Activated naive CD8-positive, alpha-beta T cell treated with anti-CD3 and anti-CD28 coated beads, Interleukin-2, amount 10 ng/mL, durations not matched to agents 7 days and 5 days (primary cell): ENCODE measurements at regions not wholly inside any gene's neighbourhood (a gene's known extent, or its start where the extent isn't known, plus 50 kb on each side); places are given as distances from the start of the nearest gene placed in this dataset.

Source experiments
- ATAC-seq: fragments of 150-1000 bp; cut with Tn5 transposase; one replicate; pipeline ENCODE4 v1.10.0; 2021; ENCODE audit warnings: low read depth, moderate library complexity
- POLR2A ChIA-PET: fragments of 350-600 bp; sonication (Branson Sonifier 250); formaldehyde crosslinking; loops from one replicate; lab custom pipeline; 2021; ENCODE audit warnings: antibody characterized with exemption; lab: Charles Lee
- DNase-seq: peaks from one replicate; pipeline ENCODE4 v3.0.0; 2021
- H3K27ac Mint-ChIP-seq: one replicate; pipeline ENCODE4 v1.8.0; 2022; ENCODE audit warnings: mild to moderate bottlenecking, mixed read lengths
- H3K27me3 Mint-ChIP-seq: one replicate; pipeline ENCODE4 v1.8.0; 2022; ENCODE audit warnings: mild to moderate bottlenecking, moderate library complexity, mixed read lengths
- H3K36me3 Mint-ChIP-seq: one replicate; pipeline ENCODE4 v1.8.0; 2021; ENCODE audit warnings: mild to moderate bottlenecking, mixed read lengths
- H3K4me1 Mint-ChIP-seq: one replicate; pipeline ENCODE4 v1.8.0; 2021; ENCODE audit warnings: mixed read lengths
- H3K4me3 Mint-ChIP-seq: one replicate; pipeline ENCODE4 v1.8.0; 2022; ENCODE audit warnings: mild to moderate bottlenecking, moderate library complexity, mixed read lengths
- H3K9me3 Mint-ChIP-seq: one replicate; pipeline ENCODE4 v1.8.0; 2021; ENCODE audit warnings: mixed read lengths

- peaks cover 5% of the 10 kb centered on the region for H3K27me3 Mint-ChIP-seq
- H3K9me3 Mint-ChIP-seq: peaks cover 11% of the 10 kb centered on the region
- no peak overlapping the region for H3K27ac Mint-ChIP-seq
- no peak overlapping the region for H3K4me3 Mint-ChIP-seq
- ATAC-seq (no peak), DNase-seq (no peak)
- no peaks in the 10 kb centered on the region for H3K36me3 Mint-ChIP-seq
- peaks cover 4% of the 10 kb centered on the region for H3K4me1 Mint-ChIP-seq
- POLR2A ChIA-PET: no interaction called here
Observed at GRCh38 chr5:159746707-159747106, 169.6 kb upstream of the ADRA1B start.

DNA sequence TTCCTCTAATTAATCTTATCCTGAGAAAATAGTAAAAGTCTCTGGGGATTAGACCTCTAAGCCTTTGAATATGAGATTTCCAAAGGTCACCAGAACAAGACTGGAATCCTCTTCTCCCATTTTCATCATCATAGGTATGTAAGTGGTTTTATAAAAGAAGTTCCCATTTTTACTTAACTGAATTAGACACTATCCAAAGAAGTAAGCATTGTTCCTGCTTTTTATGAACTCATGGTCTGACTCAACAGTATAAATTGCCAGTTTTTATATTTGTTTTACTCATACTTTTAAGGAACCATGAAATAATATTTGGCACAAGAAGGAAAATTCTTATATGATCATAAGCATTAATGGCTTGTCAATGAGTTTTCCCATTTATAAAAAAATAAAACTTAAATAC, 167.1 kb upstream of the ADRA1B start:
- DNase-seq (no peak), ATAC-seq (no peak)
- no peak overlapping the region for H3K4me3 Mint-ChIP-seq
- H3K27me3 Mint-ChIP-seq: peaks cover 5% of the 10 kb centered on the region
- H3K36me3 Mint-ChIP-seq: peaks cover 1% of the 10 kb centered on the region
- POLR2A ChIA-PET: no interaction called here
- peaks cover 21% of the 10 kb centered on the region for H3K9me3 Mint-ChIP-seq
- H3K4me1 Mint-ChIP-seq: peaks cover 4% of the 10 kb centered on the region
- no peak overlapping the region for H3K27ac Mint-ChIP-seq

DNA sequence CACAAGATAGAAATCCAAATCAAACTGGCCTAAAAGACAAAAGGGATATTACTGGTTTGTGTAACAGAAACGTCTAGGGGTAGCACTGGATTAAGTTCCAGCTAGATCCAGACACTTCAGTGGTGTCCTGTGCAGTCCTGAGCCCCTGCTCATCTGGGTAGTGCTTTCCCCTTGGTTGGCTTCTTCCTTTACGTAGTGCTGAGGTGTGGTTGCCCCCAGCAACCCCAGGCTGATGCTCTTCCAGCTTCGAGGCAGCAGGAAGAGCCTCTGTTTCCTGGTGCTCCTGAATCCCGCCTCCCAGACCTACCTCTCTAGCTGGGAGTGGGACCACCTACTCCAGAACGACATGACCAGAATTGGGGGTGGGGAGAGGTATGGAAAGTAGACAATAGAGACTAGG, 166.1 kb upstream of the ADRA1B start:
- no peak overlapping the region for H3K27ac Mint-ChIP-seq
- ATAC-seq (no peak), DNase-seq (no peak)
- no peak overlapping the region for H3K4me3 Mint-ChIP-seq
- H3K9me3 Mint-ChIP-seq: peaks cover 19% of the 10 kb centered on the region
- POLR2A ChIA-PET: no interaction called here
- peaks cover 5% of the 10 kb centered on the region for H3K27me3 Mint-ChIP-seq
- peaks cover 1% of the 10 kb centered on the region for H3K36me3 Mint-ChIP-seq
- peaks cover 4% of the 10 kb centered on the region for H3K4me1 Mint-ChIP-seq

GRCh38 chr5:159751459-159751858, 164.8 kb upstream of the ADRA1B start:
- Mint-ChIP-seq H3K27ac (no peak overlapping the region), H3K27me3 (peaks cover 5% of the 10 kb centered on the region), H3K4me1 (peaks cover 4% of the 10 kb centered on the region), H3K36me3 (peaks cover 1% of the 10 kb centered on the region), H3K4me3 (no peak overlapping the region), H3K9me3 (peaks cover 19% of the 10 kb centered on the region)
- no peak for ATAC-seq
- POLR2A ChIA-PET: no interaction called here
- no peak for DNase-seq

DNA sequence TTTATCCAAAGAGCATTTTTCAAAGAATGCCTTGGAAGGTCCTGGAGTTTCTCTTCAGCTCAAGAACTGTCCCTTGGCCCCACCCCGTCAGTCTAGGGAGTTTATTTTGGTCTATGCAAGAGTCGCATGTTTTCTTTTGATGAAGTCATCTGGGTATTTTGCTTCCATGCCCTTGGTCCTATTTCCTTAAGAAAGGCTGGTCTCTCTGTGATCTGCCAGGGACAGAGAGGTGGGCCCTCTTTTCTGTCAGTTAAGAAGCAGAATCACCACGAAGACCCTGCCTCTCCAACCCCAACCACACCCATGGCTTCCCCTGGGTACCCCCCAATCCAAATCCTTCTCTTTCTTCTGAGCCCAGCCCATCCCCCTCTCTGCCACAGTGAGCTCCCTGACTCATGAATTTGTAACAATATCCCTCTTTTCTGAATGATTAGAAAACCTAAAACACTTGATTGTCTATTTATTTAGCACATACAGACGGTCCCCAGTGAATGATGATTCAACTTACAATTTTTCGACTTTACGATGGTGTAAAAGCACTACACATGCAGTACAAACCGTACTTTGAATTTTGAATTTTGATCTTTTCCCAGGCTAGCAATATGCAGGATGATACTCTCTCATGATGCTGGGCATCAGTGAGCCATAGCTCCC, 163.5 kb upstream of the ADRA1B start:
- ATAC-seq (no peak), DNase-seq (no peak)
- peaks cover 1% of the 10 kb centered on the region for H3K36me3 Mint-ChIP-seq
- peaks cover 5% of the 10 kb centered on the region for H3K27me3 Mint-ChIP-seq
- peaks cover 4% of the 10 kb centered on the region for H3K4me1 Mint-ChIP-seq
- no peak overlapping the region for H3K4me3 Mint-ChIP-seq
- no peak overlapping the region for H3K27ac Mint-ChIP-seq
- POLR2A ChIA-PET: no interaction called here
- H3K9me3 Mint-ChIP-seq: peaks cover 19% of the 10 kb centered on the region

- ATAC-seq: no peak
Observed at GRCh38 chr5:159758189-159758588, 158.1 kb upstream of the ADRA1B start.

DNA sequence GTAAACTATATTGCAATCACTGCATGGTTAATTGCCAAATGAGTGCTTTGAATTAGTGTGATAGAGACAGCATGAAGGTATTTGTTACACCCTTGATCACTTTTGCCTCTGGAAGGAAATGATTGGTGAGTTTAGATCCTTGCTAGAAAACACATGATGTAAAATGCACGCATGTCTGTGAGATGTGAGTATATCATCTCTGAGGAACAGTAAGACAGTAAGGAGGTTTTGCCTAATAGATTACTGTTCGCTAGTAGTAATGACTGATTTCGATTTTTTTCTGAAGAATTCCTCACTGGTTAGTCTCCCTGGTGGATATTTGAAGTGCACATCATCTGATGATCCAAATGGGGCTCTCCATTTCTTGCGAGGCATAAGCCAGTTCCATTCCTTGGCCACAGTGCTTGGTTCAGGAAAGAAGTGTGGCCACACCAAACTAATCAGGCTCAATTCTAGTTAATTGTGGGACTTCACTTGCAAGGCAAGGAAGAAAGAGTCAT, 156.4 kb upstream of the ADRA1B start:
- Mint-ChIP-seq H3K9me3 (peaks cover 3% of the 10 kb centered on the region), H3K4me3 (no peak overlapping the region), H3K4me1 (peaks cover 14% of the 10 kb centered on the region), H3K36me3 (no peaks in the 10 kb centered on the region), H3K27ac (no peak overlapping the region), H3K27me3 (peaks cover 7% of the 10 kb centered on the region)
- POLR2A ChIA-PET: no interaction called here
- ATAC-seq: no peak
- DNase-seq: no peak

More at GRCh38 chr5:159758189-159758588, 158.1 kb upstream of the ADRA1B start:
- Mint-ChIP-seq H3K4me1 (no peaks in the 10 kb centered on the region), H3K9me3 (peaks cover 3% of the 10 kb centered on the region), H3K36me3 (no peaks in the 10 kb centered on the region), H3K27me3 (peaks cover 7% of the 10 kb centered on the region), H3K4me3 (no peak overlapping the region), H3K27ac (no peak overlapping the region)
- DNase-seq: no peak
- POLR2A ChIA-PET: no interaction called here

- Mint-ChIP-seq H3K9me3 (peaks cover 8% of the 10 kb centered on the region), H3K27ac (no peak overlapping the region), H3K4me1 (peaks cover 14% of the 10 kb centered on the region), H3K27me3 (peaks cover 21% of the 10 kb centered on the region), H3K36me3 (peaks cover 2% of the 10 kb centered on the region), H3K4me3 (no peak overlapping the region)
- ATAC-seq (no peak), DNase-seq (no peak)
- POLR2A ChIA-PET: no interaction called here
Observed at GRCh38 chr5:159762921-159763320, 153.4 kb upstream of the ADRA1B start.

DNA sequence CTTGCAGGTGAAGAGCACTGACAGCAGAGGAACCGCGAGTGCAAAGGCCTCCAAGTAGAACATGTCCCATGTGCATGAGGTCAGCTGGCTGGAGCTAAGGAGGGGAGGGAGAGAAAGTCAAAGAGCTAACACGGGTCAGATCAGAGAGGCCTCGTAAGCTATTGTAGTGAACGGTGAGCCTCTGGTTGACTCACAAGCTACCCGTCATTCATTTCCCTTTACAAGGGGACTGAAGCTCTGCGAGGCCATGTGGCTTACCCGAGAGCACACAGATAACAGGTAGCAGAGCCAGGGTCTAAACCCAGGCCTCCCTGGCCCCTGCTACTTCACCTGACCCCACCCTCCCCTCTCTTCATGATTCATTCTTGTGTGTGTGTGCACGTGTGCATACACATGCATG, 152.7 kb upstream of the ADRA1B start:
- H3K9me3 Mint-ChIP-seq: peaks cover 8% of the 10 kb centered on the region
- H3K27me3 Mint-ChIP-seq: peaks cover 26% of the 10 kb centered on the region

GRCh38 chr5:159764283-159765134, 151.8 kb upstream of the ADRA1B start:
- peaks cover 8% of the 10 kb centered on the region for H3K9me3 Mint-ChIP-seq
- POLR2A ChIA-PET: no interaction called here
- ATAC-seq: peak; percentile 65
- H3K27ac Mint-ChIP-seq: no peak overlapping the region
- H3K4me1 Mint-ChIP-seq: peaks cover 14% of the 10 kb centered on the region
- no peak for DNase-seq
- peaks cover 2% of the 10 kb centered on the region for H3K36me3 Mint-ChIP-seq
- peaks cover 31% of the 10 kb centered on the region for H3K27me3 Mint-ChIP-seq
- H3K4me3 Mint-ChIP-seq: peak overlapping the region; percentile 21

More for the DNA sequence above, 152.7 kb upstream of the ADRA1B start:
- POLR2A ChIA-PET: no interaction called here
- H3K27ac Mint-ChIP-seq: peak overlapping the region; percentile 67
- no peak for DNase-seq
- H3K36me3 Mint-ChIP-seq: peaks cover 2% of the 10 kb centered on the region
- peaks cover 14% of the 10 kb centered on the region for H3K4me1 Mint-ChIP-seq
- no peak for ATAC-seq
- H3K4me3 Mint-ChIP-seq: no peak overlapping the region

- POLR2A ChIA-PET: no interaction called here
- ATAC-seq: no peak
- Mint-ChIP-seq H3K9me3 (peaks cover 8% of the 10 kb centered on the region), H3K4me3 (no peak overlapping the region), H3K27me3 (peaks cover 29% of the 10 kb centered on the region), H3K4me1 (peaks cover 14% of the 10 kb centered on the region), H3K27ac (no peak overlapping the region), H3K36me3 (peaks cover 2% of the 10 kb centered on the region)
- no peak for DNase-seq
Observed at GRCh38 chr5:159765135-159765433, 151.2 kb upstream of the ADRA1B start.

DNA sequence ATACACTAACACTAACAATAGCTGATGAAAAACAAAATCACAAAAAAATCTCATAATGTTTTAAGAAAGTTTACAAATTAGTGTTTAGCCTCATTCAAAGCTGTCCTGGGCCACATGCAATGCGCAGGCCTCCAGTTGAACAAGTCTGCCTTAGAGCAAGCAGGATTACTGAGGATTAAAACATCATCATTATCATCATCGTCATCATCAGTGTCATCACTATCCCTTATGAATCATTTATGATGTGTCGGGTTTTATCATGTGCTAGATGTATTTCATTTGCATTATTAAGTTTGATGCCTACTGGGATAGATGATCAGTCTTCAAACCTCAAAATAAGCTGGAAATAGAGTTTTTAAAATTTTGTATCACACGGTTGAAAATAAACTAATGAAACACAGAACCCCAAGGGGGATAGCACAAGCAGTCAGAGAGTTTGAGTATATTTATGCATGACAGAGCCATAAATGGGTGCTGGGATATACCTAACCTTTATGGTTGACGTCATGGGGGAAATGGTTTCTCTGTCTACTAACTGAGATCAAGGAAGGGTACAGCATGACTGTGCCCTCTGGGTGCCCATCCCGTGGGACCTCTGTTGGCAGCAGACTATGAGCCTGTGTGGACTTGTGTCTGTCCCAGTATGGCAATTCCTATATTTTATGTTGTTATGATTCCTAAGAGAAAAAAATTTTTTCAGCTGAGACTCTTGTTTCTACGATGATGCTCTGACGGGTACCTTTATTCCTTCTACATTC, 150.3 kb upstream of the ADRA1B start:
- ATAC-seq: no peak
- POLR2A ChIA-PET: no interaction called here
- Mint-ChIP-seq H3K36me3 (peaks cover 2% of the 10 kb centered on the region), H3K27ac (no peak overlapping the region), H3K4me1 (peaks cover 14% of the 10 kb centered on the region), H3K27me3 (peaks cover 28% of the 10 kb centered on the region), H3K9me3 (peaks cover 7% of the 10 kb centered on the region), H3K4me3 (no peak overlapping the region)
- no peak for DNase-seq

DNA sequence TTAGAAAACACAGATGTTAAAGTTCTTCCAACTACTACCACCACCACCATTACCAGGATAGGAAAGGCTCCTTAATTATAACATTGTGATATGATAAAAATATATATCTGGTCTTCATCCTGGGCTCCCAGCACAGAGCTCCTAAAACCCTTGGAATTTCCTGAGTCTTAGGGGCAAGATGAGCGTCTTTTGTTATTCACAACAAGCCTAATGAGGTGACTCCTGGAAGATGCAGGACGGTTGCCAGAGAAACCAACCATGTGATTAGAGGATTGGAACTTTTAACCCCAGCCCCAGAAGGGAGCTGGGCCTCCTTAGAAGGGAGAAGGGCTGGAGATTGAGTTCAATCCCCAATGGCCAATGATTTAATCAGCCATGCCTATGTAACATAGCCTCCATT, 148.0 kb upstream of the ADRA1B start:
- Mint-ChIP-seq H3K36me3 (peaks cover 2% of the 10 kb centered on the region), H3K27ac (no peak overlapping the region), H3K9me3 (peaks cover 5% of the 10 kb centered on the region), H3K4me1 (peaks cover 17% of the 10 kb centered on the region), H3K4me3 (no peak overlapping the region), H3K27me3 (peaks cover 24% of the 10 kb centered on the region)
- POLR2A ChIA-PET: no interaction called here
- no peak for DNase-seq
- ATAC-seq: no peak
